ENCODE measurements at regions not wholly inside any gene's neighbourhood (a gene's known extent, or its start where the extent isn't known, plus 50 kb on each side); places are given as distances from the start of the nearest gene placed in this dataset.

DNA sequence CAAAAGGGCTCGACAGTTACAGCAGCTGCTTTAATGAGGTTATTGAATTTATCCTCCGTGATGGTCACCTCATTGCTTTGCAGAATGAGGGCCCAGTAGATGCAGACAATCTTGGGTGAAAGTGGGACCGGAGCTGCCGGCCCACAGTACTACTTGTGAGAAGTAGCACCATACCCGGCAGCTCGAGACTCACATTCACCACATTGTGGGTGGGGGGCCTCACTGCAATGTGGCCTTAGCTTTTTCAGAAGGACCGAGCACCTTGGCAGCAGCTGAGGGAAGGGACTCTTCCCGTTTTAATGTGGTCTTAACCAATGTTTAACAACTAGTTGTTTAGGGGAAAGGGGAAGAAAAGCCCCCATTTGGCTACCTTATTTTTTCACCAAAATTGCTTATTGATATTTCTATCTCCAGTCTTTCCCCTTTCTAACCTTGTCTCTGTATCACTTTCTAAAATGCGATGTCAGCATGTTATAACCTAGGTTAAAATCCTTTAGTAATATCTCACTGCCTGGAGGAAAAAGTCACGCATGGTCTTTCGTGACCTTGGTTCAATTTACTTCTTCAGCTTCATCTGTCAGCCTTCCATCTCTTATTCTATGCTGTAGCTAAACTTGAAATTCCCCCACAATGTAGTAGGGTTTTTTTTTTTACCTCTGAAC, 87.4 kb upstream of the PHYHIPL start:
- DNase-seq (ENCODE audit: low read depth), result no peak

DNA sequence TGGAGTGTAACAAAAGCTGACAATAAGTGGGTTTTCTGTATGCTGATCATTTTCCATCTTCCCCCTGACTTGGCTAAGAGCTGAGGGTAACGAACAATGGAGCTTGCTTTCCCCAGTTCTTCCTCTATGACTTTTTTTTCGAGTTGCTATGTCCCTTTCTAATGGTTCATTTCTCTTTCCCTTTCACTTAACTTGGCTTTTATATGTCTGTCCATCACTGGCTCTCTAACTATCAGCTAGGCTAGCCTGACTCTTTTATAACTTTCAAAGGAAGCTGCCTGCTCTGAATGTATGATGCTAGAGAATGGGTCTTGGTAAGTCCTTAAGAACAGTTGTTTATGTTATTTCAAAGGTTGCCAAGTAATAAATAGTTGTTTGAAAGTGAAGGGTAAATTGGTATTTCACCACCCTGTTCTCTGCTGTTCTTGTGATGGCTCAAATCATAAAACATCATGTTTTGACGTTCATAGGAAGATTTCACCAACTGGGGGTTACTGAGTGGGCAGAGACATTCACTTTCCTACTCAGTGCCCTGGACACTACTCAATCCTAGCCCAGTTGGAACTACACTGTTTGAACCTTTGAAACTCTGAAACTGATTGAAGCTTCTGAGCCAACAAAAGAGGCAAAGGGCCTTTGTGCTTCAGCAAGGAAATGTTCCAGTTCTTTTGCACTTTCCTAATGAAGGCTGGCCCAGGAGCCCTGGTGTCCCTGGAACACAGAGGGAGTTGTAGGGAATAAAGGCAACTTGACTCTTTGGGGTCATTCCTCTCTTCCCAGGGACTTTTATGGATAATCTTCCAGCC, 85.4 kb upstream of the PHYHIPL start:
- DNase-seq (ENCODE audit: low read depth), result no peak

- DNase-seq (ENCODE audit: low read depth), result no peak
Measured at GRCh38 chr10:59093461-59093860, 83.0 kb upstream of the PHYHIPL start.

DNA sequence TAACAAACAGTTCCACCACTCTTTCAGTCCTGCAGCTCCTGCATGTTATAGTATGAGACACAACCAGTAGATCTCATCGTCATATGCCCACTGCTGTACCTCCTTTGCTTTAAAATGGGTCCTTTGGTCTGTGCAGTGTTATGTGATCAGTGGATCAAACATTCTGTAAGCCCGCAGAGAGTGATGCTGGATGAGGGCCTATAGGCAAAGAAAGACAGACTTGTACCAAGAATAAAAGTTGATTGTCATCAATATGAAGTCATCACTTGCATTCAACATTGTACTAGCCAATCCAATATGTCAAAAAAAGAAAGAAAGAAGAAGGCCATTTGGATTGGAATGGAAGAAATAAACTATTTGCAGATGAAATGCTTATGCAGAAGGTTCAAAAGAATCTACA, 79.8 kb upstream of the PHYHIPL start:
- no peak for DNase-seq (ENCODE audit: low read depth)

- DNase-seq (ENCODE audit: low read depth), result no peak
Measured at GRCh38 chr10:59098387-59098786, 78.1 kb upstream of the PHYHIPL start.

DNA sequence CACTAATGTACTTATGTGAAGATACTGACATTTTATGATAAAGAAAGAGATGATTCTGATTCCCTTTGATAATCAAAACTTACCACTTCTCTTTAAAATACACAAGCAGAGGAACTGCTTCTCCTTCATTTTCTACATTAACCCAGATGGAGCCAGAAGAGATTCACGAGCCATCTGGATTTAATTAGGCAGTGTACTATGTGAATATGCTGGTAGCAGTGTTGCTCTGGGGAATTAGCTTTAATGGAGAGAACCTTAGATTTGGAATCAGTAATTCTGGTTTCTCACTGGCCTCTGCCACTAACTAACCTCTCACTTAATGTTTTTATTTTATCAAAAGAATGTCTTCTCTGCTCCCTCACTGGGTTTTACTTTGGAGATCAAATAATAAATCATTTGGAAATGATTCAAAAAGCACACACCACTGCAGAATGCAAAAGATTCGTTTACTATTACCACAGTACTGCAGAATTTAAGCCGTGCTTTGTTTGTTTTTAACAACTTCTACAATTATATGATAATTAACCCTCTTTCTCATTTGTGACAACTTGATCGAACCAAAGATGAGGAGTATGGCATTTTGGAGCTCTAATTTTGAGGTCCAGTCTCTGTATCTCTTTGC, 77.5 kb upstream of the PHYHIPL start:
- no peak for DNase-seq (ENCODE audit: low read depth)

- no peak for DNase-seq (ENCODE audit: low read depth)
Measured at GRCh38 chr10:59099481-59099880, 77.0 kb upstream of the PHYHIPL start.

- DNase-seq (ENCODE audit: low read depth), result no peak
Measured at GRCh38 chr10:59102394-59102793, 74.0 kb upstream of the PHYHIPL start.

DNA sequence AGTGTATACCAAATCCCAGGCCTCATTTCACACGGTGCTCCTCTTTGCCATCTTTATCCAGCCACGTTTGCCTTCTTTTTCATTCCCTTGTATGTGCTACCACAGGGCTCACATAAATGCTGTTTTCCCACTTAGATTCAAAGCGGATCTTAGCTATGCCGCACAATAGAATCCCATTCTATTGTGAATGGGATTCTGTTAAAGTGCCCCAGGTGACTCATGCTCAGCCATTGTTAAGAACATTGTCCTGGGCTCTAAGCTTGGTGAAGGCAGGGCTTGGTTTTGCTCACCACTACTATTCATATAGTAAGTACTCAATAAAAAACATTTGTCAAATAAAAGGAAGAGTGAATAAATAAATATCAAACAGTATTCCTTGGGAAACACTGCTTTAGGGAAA, 72.3 kb upstream of the PHYHIPL start:
- no peak for DNase-seq (ENCODE audit: low read depth)

- DNase-seq (ENCODE audit: low read depth), result no peak
Measured at GRCh38 chr10:59106441-59106840, 70.0 kb upstream of the PHYHIPL start.

- no peak for DNase-seq (ENCODE audit: low read depth)
Measured at GRCh38 chr10:59107147-59107546, 69.3 kb upstream of the PHYHIPL start.

DNA sequence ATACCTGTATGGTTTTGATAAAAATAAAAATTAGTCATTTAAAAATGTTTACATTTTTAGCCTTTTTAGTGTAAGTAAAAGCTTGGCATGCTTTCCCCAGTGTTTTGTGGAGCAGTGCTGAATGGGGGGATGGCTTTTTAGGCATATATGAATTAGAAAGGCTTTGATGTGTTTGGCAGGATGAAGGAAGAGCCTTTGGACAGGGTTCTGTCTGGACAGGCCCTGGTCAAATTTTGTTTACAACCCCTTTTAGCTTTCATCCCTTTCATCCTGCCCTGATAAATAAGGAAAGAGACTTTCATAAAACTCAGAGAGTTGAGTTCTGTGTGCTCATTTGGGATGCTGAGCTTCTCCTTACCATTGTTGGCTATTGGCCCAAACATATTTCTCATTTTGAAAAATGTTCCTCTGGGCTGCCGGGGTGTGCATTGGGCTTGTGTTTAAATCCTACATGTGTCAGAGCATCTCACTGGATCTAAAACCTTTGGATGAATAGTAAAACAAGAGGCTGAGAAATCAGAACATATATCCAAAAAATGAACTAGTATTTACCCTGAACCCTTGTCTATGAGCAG, 68.1 kb upstream of the PHYHIPL start:
- DNase-seq (ENCODE audit: low read depth), result no peak

GRCh38 chr10:59108886-59109288, 67.6 kb upstream of the PHYHIPL start:
- no peak for DNase-seq (ENCODE audit: low read depth)

- no peak for DNase-seq (ENCODE audit: low read depth)
Measured at GRCh38 chr10:59109826-59110225, 66.6 kb upstream of the PHYHIPL start.

DNA sequence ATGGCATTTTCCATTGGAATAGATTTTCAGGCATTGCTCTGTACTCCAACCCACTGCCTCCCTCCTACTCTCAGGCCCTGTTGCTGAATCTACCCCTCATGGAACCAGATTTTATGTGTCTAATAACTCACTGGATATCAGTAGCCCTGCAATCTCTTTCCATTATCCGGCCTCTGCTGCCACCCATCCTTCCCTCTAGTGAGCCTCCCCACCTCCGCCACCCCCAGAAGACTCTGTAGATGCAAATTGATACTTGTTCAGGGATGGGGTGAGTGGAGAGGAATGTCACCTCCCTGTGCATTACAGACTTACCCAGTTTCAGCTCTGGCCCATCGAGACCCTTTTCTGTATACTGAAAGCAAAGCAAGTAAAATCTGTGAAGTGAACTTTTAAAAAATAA, 52.3 kb upstream of the PHYHIPL start:
- DNase-seq (ENCODE audit: low read depth), result no peak

GRCh38 chr10:59125666-59126065, 50.8 kb upstream of the PHYHIPL start:
- no peak for DNase-seq (ENCODE audit: low read depth)

- DNase-seq (ENCODE audit: low read depth), result no peak
Measured at GRCh38 chr10:59126261-59126660, 50.2 kb upstream of the PHYHIPL start.
